ENCODE measurements at regions not wholly inside any gene's neighbourhood (a gene's known extent, or its start where the extent isn't known, plus 50 kb on each side); places are given as distances from the start of the nearest gene placed in this dataset.
A peak's percentile ranks its signal among the peaks of the same experiment; 100 is the strongest.

DNA sequence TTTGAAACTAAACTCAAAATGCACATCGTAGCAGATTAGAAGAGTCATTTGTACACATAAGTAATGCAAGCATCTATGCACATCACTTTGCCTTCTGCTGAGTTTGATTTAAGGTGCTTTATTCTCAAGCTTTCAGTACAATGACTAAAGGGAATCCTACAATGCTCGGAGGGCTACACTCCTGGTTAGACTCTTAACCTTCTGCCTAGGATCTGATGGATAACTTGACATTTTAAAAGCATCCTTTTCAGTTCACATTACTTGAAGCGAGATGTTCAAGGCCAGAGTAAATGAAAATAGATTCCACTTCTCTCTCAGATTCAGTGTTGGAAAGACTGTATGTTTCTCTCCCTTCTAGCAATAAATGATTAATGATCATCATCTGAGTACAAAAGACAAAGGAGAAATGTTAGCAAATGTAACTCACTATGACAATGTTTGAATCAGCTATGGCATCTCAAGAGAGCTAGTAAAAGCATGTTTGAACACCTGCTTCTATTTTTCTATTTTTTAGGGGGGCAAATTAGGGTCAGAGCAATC, 259.2 kb upstream of the ANO3 start:
- no peak overlapping the region for H3K27ac ChIP-seq (ENCODE audit: low read depth, low read length, poor library complexity, severe bottlenecking)
- H3K4me2 ChIP-seq (ENCODE audit: low read length) = no peak overlapping the region
- H3K4me3 ChIP-seq (ENCODE audit: low read depth, low read length, poor library complexity, severe bottlenecking) = no peak overlapping the region
- no peaks in the 10 kb centered on the region for H3K27me3 ChIP-seq (ENCODE audit: insufficient read depth, low read length)
- H3K79me2 ChIP-seq (ENCODE audit: insufficient read depth, low read length) = no peaks in the 10 kb centered on the region
- H4K20me1 ChIP-seq (ENCODE audit: insufficient read depth, low read length) = no peaks in the 10 kb centered on the region
- peak overlapping the region; percentile 98 for H2AFZ ChIP-seq (ENCODE audit: low read length)
- no peak overlapping the region for H3K9ac ChIP-seq (ENCODE audit: low read length)
- no peak for TF ChIP-seq EZH2 (IDR thresholded peaks at IDR 0.05; ENCODE audit: borderline replicate concordance, low read length)
- TF ChIP-seq, protein P1, sequence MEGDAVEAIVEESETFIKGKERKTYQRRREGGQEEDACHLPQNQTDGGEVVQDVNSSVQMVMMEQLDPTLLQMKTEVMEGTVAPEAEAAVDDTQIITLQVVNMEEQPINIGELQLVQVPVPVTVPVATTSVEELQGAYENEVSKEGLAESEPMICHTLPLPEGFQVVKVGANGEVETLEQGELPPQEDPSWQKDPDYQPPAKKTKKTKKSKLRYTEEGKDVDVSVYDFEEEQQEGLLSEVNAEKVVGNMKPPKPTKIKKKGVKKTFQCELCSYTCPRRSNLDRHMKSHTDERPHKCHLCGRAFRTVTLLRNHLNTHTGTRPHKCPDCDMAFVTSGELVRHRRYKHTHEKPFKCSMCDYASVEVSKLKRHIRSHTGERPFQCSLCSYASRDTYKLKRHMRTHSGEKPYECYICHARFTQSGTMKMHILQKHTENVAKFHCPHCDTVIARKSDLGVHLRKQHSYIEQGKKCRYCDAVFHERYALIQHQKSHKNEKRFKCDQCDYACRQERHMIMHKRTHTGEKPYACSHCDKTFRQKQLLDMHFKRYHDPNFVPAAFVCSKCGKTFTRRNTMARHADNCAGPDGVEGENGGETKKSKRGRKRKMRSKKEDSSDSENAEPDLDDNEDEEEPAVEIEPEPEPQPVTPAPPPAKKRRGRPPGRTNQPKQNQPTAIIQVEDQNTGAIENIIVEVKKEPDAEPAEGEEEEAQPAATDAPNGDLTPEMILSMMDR (IDR thresholded peaks at IDR 0.05; ENCODE audit: low read length) = no peak
- no peaks in the 10 kb centered on the region for H3K9me3 ChIP-seq (ENCODE audit: low read length)
- H3F3A ChIP-seq (ENCODE audit: insufficient read depth, low read length) = no peaks in the 10 kb centered on the region
- no peaks in the 10 kb centered on the region for H3K36me3 ChIP-seq (ENCODE audit: insufficient read depth, low read length)
- H3K9me2 ChIP-seq (ENCODE audit: low read depth, low read length) = no peaks in the 10 kb centered on the region
- H3K4me1 ChIP-seq (ENCODE audit: insufficient read depth, low read length, severe bottlenecking) = peaks cover 35% of the 10 kb centered on the region

GRCh38 chr11:26073646-26074045, 258.3 kb upstream of the ANO3 start:
- no peaks in the 10 kb centered on the region for H3K9me3 ChIP-seq (ENCODE audit: low read length)
- peaks cover 36% of the 10 kb centered on the region for H3K4me1 ChIP-seq (ENCODE audit: insufficient read depth, low read length, severe bottlenecking)
- H3K27ac ChIP-seq (ENCODE audit: low read depth, low read length, poor library complexity, severe bottlenecking) = peak overlapping the region; percentile 22
- H3K79me2 ChIP-seq (ENCODE audit: insufficient read depth, low read length) = no peaks in the 10 kb centered on the region
- H3K27me3 ChIP-seq (ENCODE audit: insufficient read depth, low read length) = no peaks in the 10 kb centered on the region
- H3K9ac ChIP-seq (ENCODE audit: low read length) = no peak overlapping the region
- H3F3A ChIP-seq (ENCODE audit: insufficient read depth, low read length) = no peaks in the 10 kb centered on the region
- H3K36me3 ChIP-seq (ENCODE audit: insufficient read depth, low read length) = no peaks in the 10 kb centered on the region
- no peak overlapping the region for H3K4me3 ChIP-seq (ENCODE audit: low read depth, low read length, poor library complexity, severe bottlenecking)
- no peak overlapping the region for H3K4me2 ChIP-seq (ENCODE audit: low read length)
- H2AFZ ChIP-seq (ENCODE audit: low read length) = peak overlapping the region; percentile 92
- no peaks in the 10 kb centered on the region for H4K20me1 ChIP-seq (ENCODE audit: insufficient read depth, low read length)
- TF ChIP-seq EZH2 (IDR thresholded peaks at IDR 0.05; ENCODE audit: borderline replicate concordance, low read length) = no peak
- TF ChIP-seq, protein P1 (IDR thresholded peaks at IDR 0.05; ENCODE audit: low read length) = no peak
- H3K9me2 ChIP-seq (ENCODE audit: low read depth, low read length) = no peaks in the 10 kb centered on the region

DNA sequence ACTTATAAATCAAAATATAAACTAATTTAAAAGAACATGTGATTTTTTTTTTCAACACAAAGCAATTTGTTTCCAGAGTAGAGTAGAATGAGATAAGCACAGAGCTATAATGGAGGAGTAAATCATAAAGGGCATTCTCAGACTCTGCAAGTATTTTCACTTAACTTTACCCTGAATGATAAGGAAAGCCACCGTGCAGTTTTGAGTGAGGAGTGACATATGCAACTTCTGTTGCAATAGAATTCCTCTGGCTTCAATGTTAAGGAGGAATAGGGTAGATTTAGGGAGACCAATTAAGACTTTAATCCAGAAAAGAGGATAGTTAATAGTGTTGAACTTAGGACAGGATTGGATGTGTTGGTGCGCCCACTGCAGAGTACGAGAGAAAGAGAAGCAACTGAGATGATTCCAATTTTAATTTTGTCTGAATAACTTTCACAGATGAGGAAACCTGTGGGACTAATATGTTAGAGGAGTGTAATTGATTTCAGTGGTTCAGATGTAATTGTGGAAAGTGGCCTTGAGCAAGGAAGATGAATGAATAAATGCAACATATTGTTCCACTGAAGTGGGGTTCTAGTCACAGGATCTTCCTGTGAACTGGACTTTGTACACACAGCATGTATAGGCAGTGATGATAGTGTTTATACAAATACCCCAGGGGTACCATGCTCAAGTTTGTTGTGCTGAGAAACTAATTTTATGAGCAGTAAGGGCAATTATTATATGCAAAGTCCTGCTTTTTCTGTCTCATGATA, 255.5 kb upstream of the ANO3 start:
- Histone ChIP-seq H3K9me3 (ENCODE audit: low read length) (no peaks in the 10 kb centered on the region), H3K4me1 (ENCODE audit: insufficient read depth, low read length, severe bottlenecking) (peaks cover 20% of the 10 kb centered on the region), H3F3A (ENCODE audit: insufficient read depth, low read length) (no peaks in the 10 kb centered on the region), H3K9me2 (ENCODE audit: low read depth, low read length) (no peaks in the 10 kb centered on the region), H3K9ac (ENCODE audit: low read length) (no peak overlapping the region), H3K4me3 (ENCODE audit: low read depth, low read length, poor library complexity, severe bottlenecking) (no peak overlapping the region), H3K27ac (ENCODE audit: low read depth, low read length, poor library complexity, severe bottlenecking) (no peak overlapping the region), H2AFZ (ENCODE audit: low read length) (no peak overlapping the region), H3K27me3 (ENCODE audit: insufficient read depth, low read length) (no peaks in the 10 kb centered on the region), H4K20me1 (ENCODE audit: insufficient read depth, low read length) (no peaks in the 10 kb centered on the region), H3K36me3 (ENCODE audit: insufficient read depth, low read length) (no peaks in the 10 kb centered on the region), H3K79me2 (ENCODE audit: insufficient read depth, low read length) (no peaks in the 10 kb centered on the region), H3K4me2 (ENCODE audit: low read length) (no peak overlapping the region)
- TF ChIP-seq, protein P1 (IDR thresholded peaks at IDR 0.05; ENCODE audit: low read length) = no peak
- no peak for TF ChIP-seq EZH2 (IDR thresholded peaks at IDR 0.05; ENCODE audit: borderline replicate concordance, low read length)
